ENCODE measurements at regions not wholly inside any gene's neighbourhood (a gene's known extent, or its start where the extent isn't known, plus 50 kb on each side); places are given as distances from the start of the nearest gene placed in this dataset.

GRCh38 chr14:30134936-30135335 is 207.3 kb upstream of the PRKD1 start:
- no peak for TF ChIP-seq CTCF (IDR thresholded peaks at IDR 0.05)
- TF ChIP-seq POLR2A (IDR thresholded peaks at IDR 0.05), result no peak

All from esophagus squamous epithelium (tissue), 4 donors.